Prostate gland (tissue), 2 donors: ENCODE measurements at regions not wholly inside any gene's neighbourhood (a gene's known extent, or its start where the extent isn't known, plus 50 kb on each side); places are given as distances from the start of the nearest gene placed in this dataset.

Experiments
- POLR2A ChIP-seq: fragments of 450-650 bp; IDR thresholded peaks from one replicate; pipeline ENCODE4 v1.6.1; 2016; ENCODE audit warnings: antibody characterized with exemption, mild to moderate bottlenecking
- TF ChIP-seq, protein P1 (sequence below), 4 experiments: fragments of 200-600 bp in 2 of 4; fragments of 450-650 bp in 2 of 4; sonication (generic) in 2 of 4; IDR thresholded peaks; 1 replicate in 3 of 4; 2 replicates in 1 of 4; pipeline ENCODE4 v1.5.1; 2016 to 2019; ENCODE audit warnings: antibody characterized with exemption in 4 of 4, mild to moderate bottlenecking in 2 of 4, moderate library complexity in 2 of 4

DNA sequence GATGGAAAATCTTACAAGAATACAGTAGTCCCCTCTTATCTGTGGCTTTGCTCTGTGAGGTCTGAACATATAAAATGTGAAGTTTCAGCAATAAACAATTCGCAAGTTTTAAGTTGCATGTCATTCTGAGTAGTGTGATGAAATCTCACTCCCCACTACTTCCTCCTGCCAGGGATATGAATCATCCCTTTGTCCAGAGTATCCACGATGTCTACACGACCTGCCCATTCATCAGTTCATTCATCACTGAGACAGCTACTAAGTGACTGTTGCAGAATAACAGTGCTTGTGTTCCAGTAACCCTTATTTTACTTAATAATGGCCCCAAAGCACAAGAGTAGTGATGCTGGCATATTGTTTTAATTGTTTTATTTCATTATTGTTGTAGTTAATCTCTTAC lies 489.2 kb upstream of the UBE2E2 start:
- no peak for TF ChIP-seq POLR2A
- TF ChIP-seq, protein P1, sequence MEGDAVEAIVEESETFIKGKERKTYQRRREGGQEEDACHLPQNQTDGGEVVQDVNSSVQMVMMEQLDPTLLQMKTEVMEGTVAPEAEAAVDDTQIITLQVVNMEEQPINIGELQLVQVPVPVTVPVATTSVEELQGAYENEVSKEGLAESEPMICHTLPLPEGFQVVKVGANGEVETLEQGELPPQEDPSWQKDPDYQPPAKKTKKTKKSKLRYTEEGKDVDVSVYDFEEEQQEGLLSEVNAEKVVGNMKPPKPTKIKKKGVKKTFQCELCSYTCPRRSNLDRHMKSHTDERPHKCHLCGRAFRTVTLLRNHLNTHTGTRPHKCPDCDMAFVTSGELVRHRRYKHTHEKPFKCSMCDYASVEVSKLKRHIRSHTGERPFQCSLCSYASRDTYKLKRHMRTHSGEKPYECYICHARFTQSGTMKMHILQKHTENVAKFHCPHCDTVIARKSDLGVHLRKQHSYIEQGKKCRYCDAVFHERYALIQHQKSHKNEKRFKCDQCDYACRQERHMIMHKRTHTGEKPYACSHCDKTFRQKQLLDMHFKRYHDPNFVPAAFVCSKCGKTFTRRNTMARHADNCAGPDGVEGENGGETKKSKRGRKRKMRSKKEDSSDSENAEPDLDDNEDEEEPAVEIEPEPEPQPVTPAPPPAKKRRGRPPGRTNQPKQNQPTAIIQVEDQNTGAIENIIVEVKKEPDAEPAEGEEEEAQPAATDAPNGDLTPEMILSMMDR (IDR thresholded peaks at IDR 0.05) = no peak
